ENCODE measurements at regions not wholly inside any gene's neighbourhood (a gene's known extent, or its start where the extent isn't known, plus 50 kb on each side); places are given as distances from the start of the nearest gene placed in this dataset.
"Not testable (repeated sequence)": the region's sequence is repeated elsewhere in the genome, so short reads cannot be mapped to it uniquely, and the experiment has no call there.

- no peak for TF ChIP-seq JUND (IDR thresholded peaks at IDR 0.05; ENCODE audit: low read depth)
- in situ Hi-C loops (cut with HindIII; ENCODE audit: low pct_unique_long_range_greater_than_20kb, low sequenced_read_pairs): no loop called here
- DNase-seq (ENCODE audit: low read depth in 1 of 2, low spot score in 1 of 2): no peak
Observed at GRCh38 chr2:21194147-21194546, 70.4 kb downstream of the TDRD15 start.

DNA sequence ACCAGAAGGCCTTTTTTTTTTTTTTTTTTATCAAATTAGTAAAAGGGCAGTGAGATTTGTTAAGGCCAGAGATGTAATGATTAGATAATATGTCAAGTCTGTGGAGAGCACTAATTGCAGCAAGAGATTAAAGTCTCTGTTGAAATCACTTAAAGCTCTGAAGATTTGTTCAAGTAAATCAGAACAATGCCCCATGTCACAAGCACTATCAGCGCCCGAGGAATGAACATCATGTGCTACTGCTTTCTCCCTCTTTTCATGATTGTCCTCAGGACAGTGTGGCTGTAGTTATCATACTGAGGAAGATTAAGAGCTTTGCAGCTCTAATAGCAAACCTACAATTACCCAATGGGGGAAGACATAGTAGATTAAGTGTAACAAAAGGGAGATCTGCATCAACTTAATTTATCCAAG is 71.1 kb downstream of the TDRD15 start:
- no peak for TF ChIP-seq JUND (IDR thresholded peaks at IDR 0.05; ENCODE audit: low read depth)
- no peak for DNase-seq (ENCODE audit: low read depth in 1 of 2, low spot score in 1 of 2)
- in situ Hi-C loops (cut with HindIII; ENCODE audit: low pct_unique_long_range_greater_than_20kb, low sequenced_read_pairs): no loop called here

DNA sequence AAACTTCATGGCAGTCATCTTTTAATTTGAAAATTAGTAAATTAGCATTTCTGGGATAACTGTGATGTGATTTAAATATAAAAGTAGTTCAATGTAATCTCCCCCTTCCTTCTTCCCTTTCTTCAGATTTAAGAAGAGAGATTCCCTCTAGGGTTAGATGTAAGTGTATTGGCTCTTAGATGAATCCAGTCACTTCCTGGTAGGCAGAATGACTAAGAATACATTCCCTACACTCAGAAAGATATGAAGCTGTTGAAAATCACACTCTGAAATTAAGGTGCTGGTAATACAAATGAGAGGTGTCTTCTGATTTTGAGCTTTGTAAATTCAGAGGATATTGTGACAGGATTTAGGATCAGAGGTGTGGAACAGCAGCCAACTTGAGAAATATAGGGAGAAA is 71.6 kb downstream of the TDRD15 start:
- in situ Hi-C loops (cut with HindIII; ENCODE audit: low pct_unique_long_range_greater_than_20kb, low sequenced_read_pairs): no loop called here
- DNase-seq (ENCODE audit: low read depth in 1 of 2, low spot score in 1 of 2): no peak
- no peak for TF ChIP-seq JUND (IDR thresholded peaks at IDR 0.05; ENCODE audit: low read depth)

- no peak for DNase-seq (ENCODE audit: low read depth in 1 of 2, low spot score in 1 of 2)
- in situ Hi-C loops (cut with HindIII; ENCODE audit: low pct_unique_long_range_greater_than_20kb, low sequenced_read_pairs): no loop called here
- TF ChIP-seq JUND (IDR thresholded peaks at IDR 0.05; ENCODE audit: low read depth): no peak
Observed at GRCh38 chr2:21198637-21199036, 74.9 kb downstream of the TDRD15 start.

DNA sequence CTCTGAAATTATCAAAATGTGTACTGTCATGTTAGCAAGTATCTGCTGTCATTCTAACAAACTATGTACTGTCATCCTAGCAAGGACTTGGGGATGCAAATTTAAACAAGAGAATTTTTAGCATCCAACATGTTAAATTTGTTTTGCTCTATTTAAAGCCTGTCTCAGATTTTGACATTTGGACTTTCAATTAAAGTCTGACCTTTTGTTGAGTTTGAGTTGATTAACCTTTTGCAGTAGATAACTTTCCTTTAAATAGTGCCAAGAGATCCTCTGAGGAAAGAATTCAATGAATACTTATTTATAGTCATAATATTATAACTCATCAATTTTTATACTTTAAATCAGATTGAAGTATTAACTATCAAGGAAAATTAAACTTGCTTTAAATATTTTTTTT is 80.2 kb downstream of the TDRD15 start:
- in situ Hi-C loops (cut with HindIII; ENCODE audit: low pct_unique_long_range_greater_than_20kb, low sequenced_read_pairs): no loop called here
- TF ChIP-seq JUND (IDR thresholded peaks at IDR 0.05; ENCODE audit: low read depth): no peak
- no peak for DNase-seq (ENCODE audit: low read depth in 1 of 2, low spot score in 1 of 2)

GRCh38 chr2:21214085-21214484 is 90.3 kb downstream of the TDRD15 start:
- in situ Hi-C loops (cut with HindIII; ENCODE audit: low pct_unique_long_range_greater_than_20kb, low sequenced_read_pairs); DNase-seq (ENCODE audit: low read depth in 1 of 2, low spot score in 1 of 2): not testable (repeated sequence)

- DNase-seq (ENCODE audit: low read depth in 1 of 2, low spot score in 1 of 2): no peak
- in situ Hi-C loops (cut with HindIII; ENCODE audit: low pct_unique_long_range_greater_than_20kb, low sequenced_read_pairs): no loop called here
- TF ChIP-seq JUND (IDR thresholded peaks at IDR 0.05; ENCODE audit: low read depth): no peak
Observed at GRCh38 chr2:21217442-21217841, 93.7 kb downstream of the TDRD15 start.

DNA sequence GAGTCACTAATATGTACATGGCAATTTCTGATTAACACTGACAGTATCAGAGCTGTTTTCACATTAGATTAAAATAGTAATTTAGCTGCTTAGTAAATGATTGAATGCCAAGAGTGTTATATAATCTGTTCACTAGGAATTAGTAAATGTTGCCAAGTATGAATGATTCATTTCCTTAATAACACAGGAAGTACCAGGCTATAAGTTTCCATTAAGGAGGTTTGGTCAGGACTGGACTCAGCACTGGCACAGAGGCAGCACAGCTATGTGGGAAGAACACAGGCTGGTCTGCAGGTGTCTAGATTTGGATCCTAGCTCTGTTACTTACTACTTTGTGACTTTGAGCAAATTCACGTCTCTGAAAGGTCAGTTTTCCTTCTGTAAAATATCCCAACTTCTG is 97.2 kb downstream of the TDRD15 start:
- no peak for TF ChIP-seq JUND (IDR thresholded peaks at IDR 0.05; ENCODE audit: low read depth)
- in situ Hi-C loops (cut with HindIII; ENCODE audit: low pct_unique_long_range_greater_than_20kb, low sequenced_read_pairs): no loop called here
- DNase-seq (ENCODE audit: low read depth in 1 of 2, low spot score in 1 of 2): no peak

GRCh38 chr2:21223618-21224017 is 99.8 kb downstream of the TDRD15 start:
- TF ChIP-seq JUND (IDR thresholded peaks at IDR 0.05; ENCODE audit: low read depth): no peak
- DNase-seq (ENCODE audit: low read depth in 1 of 2, low spot score in 1 of 2): no peak
- in situ Hi-C loops (cut with HindIII; ENCODE audit: low pct_unique_long_range_greater_than_20kb, low sequenced_read_pairs): no loop called here

- in situ Hi-C loops (cut with HindIII; ENCODE audit: low pct_unique_long_range_greater_than_20kb, low sequenced_read_pairs): no loop called here
- no peak for DNase-seq (ENCODE audit: low read depth in 1 of 2, low spot score in 1 of 2)
- TF ChIP-seq JUND (IDR thresholded peaks at IDR 0.05; ENCODE audit: low read depth): no peak
Observed at GRCh38 chr2:21228041-21228895, 104.5 kb downstream of the TDRD15 start.

GRCh38 chr2:21229302-21229701 is 105.5 kb downstream of the TDRD15 start:
- no peak for TF ChIP-seq JUND (IDR thresholded peaks at IDR 0.05; ENCODE audit: low read depth)
- in situ Hi-C loops (cut with HindIII; ENCODE audit: low pct_unique_long_range_greater_than_20kb, low sequenced_read_pairs): no loop called here
- DNase-seq (ENCODE audit: low read depth in 1 of 2, low spot score in 1 of 2): no peak

GRCh38 chr2:21230140-21230539 is 106.4 kb downstream of the TDRD15 start:
- in situ Hi-C loops (cut with HindIII; ENCODE audit: low pct_unique_long_range_greater_than_20kb, low sequenced_read_pairs): no loop called here
- DNase-seq (ENCODE audit: low read depth in 1 of 2, low spot score in 1 of 2): no peak
- TF ChIP-seq JUND (IDR thresholded peaks at IDR 0.05; ENCODE audit: low read depth): no peak

- TF ChIP-seq JUND (IDR thresholded peaks at IDR 0.05; ENCODE audit: low read depth): no peak
- no peak for DNase-seq (ENCODE audit: low read depth in 1 of 2, low spot score in 1 of 2)
- in situ Hi-C loops (cut with HindIII; ENCODE audit: low pct_unique_long_range_greater_than_20kb, low sequenced_read_pairs): no loop called here
Observed at GRCh38 chr2:21231985-21232384, 108.2 kb downstream of the TDRD15 start.

GRCh38 chr2:21233194-21233593 is 109.4 kb downstream of the TDRD15 start:
- DNase-seq (ENCODE audit: low read depth in 1 of 2, low spot score in 1 of 2): no peak
- in situ Hi-C loops (cut with HindIII; ENCODE audit: low pct_unique_long_range_greater_than_20kb, low sequenced_read_pairs): no loop called here
- no peak for TF ChIP-seq JUND (IDR thresholded peaks at IDR 0.05; ENCODE audit: low read depth)
